Astrocyte of the cerebellum (primary cell): ENCODE measurements at regions not wholly inside any gene's neighbourhood (a gene's known extent, or its start where the extent isn't known, plus 50 kb on each side); places are given as distances from the start of the nearest gene placed in this dataset.

Experiments
- DNase-seq: peaks from one replicate; pipeline ENCODE4 v3.0.0-alpha.2; 2011; ENCODE audit warnings: low read depth
- H3K4me3 ChIP-seq: 2 replicates; pipeline ENCODE4 v1.5.1; 2011; ENCODE audit warnings: mild to moderate bottlenecking, low read depth, low read length, moderate library complexity
- in situ Hi-C: cut with HindIII; loops from 2 replicates; pipeline ENCODE4 v1.10.0; 2017; ENCODE audit warnings: low sequenced_read_pairs
- TF ChIP-seq, protein P1 (sequence below): IDR thresholded peaks from 2 replicates; pipeline ENCODE4 v1.5.1; 2012; ENCODE audit warnings: low read length, low read depth, moderate library complexity, mild to moderate bottlenecking; ENCODE audit errors: missing control alignments

DNA sequence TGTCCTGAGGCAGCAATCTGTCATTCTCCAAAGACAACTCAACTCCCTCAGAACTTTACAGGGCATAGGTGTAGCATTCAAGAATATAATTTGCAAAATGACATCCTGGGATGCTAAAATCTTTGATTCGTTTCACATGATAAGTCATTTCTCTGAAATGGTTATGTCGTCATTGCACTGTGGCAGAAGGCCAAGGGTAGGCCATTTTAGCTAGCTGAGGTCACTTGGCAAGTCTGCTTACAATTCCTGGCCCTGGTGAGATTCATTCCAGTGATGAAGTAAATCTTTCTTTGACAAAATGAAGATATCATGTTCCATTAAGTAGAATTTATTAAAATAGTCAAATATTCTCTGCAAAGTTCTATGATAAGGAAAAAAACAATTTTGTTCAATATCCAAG lies 1410.3 kb upstream of the LRRTM1 start:
- no peak overlapping the region for H3K4me3 ChIP-seq
- TF ChIP-seq, protein P1, sequence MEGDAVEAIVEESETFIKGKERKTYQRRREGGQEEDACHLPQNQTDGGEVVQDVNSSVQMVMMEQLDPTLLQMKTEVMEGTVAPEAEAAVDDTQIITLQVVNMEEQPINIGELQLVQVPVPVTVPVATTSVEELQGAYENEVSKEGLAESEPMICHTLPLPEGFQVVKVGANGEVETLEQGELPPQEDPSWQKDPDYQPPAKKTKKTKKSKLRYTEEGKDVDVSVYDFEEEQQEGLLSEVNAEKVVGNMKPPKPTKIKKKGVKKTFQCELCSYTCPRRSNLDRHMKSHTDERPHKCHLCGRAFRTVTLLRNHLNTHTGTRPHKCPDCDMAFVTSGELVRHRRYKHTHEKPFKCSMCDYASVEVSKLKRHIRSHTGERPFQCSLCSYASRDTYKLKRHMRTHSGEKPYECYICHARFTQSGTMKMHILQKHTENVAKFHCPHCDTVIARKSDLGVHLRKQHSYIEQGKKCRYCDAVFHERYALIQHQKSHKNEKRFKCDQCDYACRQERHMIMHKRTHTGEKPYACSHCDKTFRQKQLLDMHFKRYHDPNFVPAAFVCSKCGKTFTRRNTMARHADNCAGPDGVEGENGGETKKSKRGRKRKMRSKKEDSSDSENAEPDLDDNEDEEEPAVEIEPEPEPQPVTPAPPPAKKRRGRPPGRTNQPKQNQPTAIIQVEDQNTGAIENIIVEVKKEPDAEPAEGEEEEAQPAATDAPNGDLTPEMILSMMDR = no peak
- DNase-seq = no peak
- in situ Hi-C loops = no loop called here

DNA sequence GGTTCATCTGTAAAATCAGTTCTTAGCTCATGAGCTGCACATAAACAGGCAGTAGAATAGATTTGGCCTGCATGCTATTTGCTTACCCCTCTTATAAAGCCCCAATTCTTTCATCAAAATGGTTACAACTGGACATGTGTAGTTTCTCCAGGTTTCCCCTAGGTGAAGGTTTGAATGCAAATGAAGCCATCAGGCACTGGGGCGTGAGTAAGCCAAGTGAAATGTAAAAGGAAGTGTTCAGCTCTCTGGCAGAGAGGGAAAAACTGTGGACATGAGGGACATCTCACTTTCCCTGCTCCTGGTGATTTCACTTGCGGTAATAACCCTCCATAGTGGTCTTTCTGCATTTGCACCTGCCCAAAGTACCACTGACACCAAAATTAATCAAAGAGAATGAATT lies 1402.3 kb upstream of the LRRTM1 start:
- no peak for DNase-seq
- H3K4me3 ChIP-seq = no peak overlapping the region
- in situ Hi-C loops = no loop called here
- TF ChIP-seq, protein P1 = no peak

DNA sequence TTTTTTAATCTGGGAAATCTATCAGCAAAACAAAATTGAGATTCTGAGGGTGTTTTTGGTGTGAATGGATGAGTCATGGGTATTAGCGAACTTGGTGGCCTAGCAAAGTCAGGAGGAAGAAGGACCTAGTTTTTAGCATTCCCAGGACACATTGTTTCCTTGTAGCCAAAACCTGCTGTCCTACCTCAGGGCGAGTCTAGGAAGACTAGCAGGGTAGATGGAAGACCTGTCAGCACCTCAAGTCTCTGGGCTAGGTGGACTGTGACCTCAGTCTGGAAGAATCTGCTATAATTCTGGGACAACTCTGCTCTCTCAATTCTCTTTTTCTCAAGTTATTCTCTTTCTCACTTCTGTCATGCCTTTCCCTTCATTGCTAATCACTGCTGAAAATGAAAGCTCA lies 1399.3 kb upstream of the LRRTM1 start:
- TF ChIP-seq, protein P1 = no peak
- no peak overlapping the region for H3K4me3 ChIP-seq
- in situ Hi-C loops = no loop called here
- no peak for DNase-seq

DNA sequence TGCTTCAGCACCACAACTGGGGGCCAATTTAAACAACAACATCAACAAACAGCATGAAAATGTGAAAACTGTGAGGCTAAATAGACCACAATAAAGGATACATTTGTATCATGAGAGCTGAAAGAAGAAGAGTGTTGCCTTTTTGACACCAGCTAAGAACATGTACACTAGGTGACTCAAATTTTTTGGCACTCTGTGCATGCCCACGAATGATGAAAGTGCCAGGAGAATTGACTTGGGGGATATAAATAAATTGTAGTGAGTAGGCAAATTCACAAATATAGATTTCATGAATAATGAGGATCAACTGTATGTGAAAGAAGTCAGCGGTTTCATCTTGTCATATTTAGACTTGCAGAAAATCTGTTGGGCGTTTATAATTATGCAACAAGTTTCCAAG lies 1388.0 kb upstream of the LRRTM1 start:
- in situ Hi-C loops = no loop called here
- TF ChIP-seq, protein P1 = no peak

DNA sequence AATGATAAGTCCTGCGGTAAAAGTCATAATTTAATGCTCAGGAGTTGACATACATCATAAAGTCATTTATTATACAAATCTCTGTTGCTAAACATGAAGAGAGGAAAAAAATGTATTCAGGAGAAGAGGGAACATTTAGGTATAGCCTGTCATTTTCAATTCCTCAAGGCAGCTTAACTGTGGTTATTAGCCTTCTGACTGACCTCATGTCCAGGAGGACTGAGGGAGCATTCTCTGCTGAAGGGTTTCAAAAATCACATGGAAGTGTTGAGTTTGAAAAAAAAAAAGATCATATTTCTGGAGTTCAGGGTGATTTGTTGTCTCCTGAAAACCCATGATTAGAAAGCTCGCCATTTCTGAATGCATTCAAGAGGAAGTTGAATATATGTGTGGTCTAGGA lies 1371.1 kb upstream of the LRRTM1 start:
- TF ChIP-seq, protein P1 = no peak
- in situ Hi-C loops = no loop called here
- H3K4me3 ChIP-seq = no peak overlapping the region
- DNase-seq = no peak

More for the DNA sequence above, 1388.0 kb upstream of the LRRTM1 start:
- no peak overlapping the region for H3K4me3 ChIP-seq
- no peak for DNase-seq

DNA sequence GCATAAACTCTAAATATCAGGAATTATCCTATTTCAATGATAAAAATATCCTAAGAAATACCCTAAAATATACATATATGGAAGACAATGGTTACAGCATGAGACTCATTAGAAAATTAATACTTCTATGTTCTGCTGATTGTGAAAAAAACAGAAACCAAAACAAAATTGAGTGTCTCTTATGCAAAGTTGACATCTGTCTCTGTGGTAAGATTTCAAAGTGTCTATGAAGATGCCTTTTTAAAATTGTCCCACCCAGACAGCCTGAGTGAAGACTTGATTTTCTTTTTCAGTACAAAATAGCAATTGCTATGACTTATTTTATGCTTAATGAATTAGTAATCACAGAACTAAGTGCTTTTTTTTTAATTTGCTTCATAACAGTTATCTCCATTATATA lies 1368.4 kb upstream of the LRRTM1 start:
- DNase-seq = no peak
- in situ Hi-C loops = no loop called here

More for the DNA sequence above, 1368.4 kb upstream of the LRRTM1 start:
- no peak overlapping the region for H3K4me3 ChIP-seq
- TF ChIP-seq, protein P1 = no peak
